H1 (cell line): ENCODE measurements at regions not wholly inside any gene's neighbourhood (a gene's known extent, or its start where the extent isn't known, plus 50 kb on each side); places are given as distances from the start of the nearest gene placed in this dataset.

Source experiments
- BACH1 ChIP-seq: IDR thresholded peaks from 2 replicates; pipeline ENCODE4 v1.6.1; 2012; ENCODE audit warnings: low read length, improper control_type of control experiment
- CTCF ChIP-seq, 3 experiments: IDR thresholded peaks; 1 replicate in 2 of 3; 2 replicates in 1 of 3; pipeline versions ENCODE4 v1.5.1 to v1.6.1; 2011; ENCODE audit warnings: low read length in 3 of 3, mild to moderate bottlenecking in 3 of 3, inconsistent platforms in 2 of 3, low read depth in 1 of 3, moderate library complexity in 1 of 3; ENCODE audit not compliant: insufficient read depth in 1 of 3; ENCODE audit errors: control extremely low read depth in 1 of 3
- EP300 ChIP-seq, 2 experiments: IDR thresholded peaks; 1 replicate in 1 of 2; 2 replicates in 1 of 2; pipeline ENCODE4 v1.6.1; 2011 to 2012; ENCODE audit warnings: low read depth in 2 of 2, low read length in 2 of 2, mild to moderate bottlenecking in 2 of 2, borderline replicate concordance in 1 of 2, inconsistent platforms in 1 of 2, moderate library complexity in 1 of 2
- EZH2 ChIP-seq: fragments of 200-600 bp; sonication (generic); IDR thresholded peaks from 2 replicates; pipeline ENCODE4 v1.7.1; 2012; ENCODE audit warnings: low read depth, mild to moderate bottlenecking, moderate library complexity, low read length, inconsistent platforms; ENCODE audit not compliant: severe bottlenecking
- GABPA ChIP-seq: IDR thresholded peaks from 2 replicates; pipeline ENCODE4 v1.6.1; 2011; ENCODE audit warnings: mild to moderate bottlenecking, low read length, moderate library complexity, borderline replicate concordance; ENCODE audit not compliant: insufficient read depth
- JUND ChIP-seq: IDR thresholded peaks from 2 replicates; pipeline ENCODE4 v1.6.1; 2011; ENCODE audit warnings: mild to moderate bottlenecking, improper control_type of control experiment, low read length
- NRF1 ChIP-seq: IDR thresholded peaks from 2 replicates; pipeline ENCODE4 v1.6.1; 2011; ENCODE audit warnings: mild to moderate bottlenecking, low read depth, low read length, improper control_type of control experiment
- POLR2A ChIP-seq, 2 experiments: IDR thresholded peaks; 1 replicate in 1 of 2; 2 replicates in 1 of 2; pipeline ENCODE4 v1.6.1; 2011; ENCODE audit warnings: low read depth in 2 of 2, low read length in 2 of 2, mild to moderate bottlenecking in 2 of 2; ENCODE audit errors: control extremely low read depth in 1 of 2
- RBBP5 ChIP-seq: IDR thresholded peaks from 2 replicates; pipeline ENCODE4 v1.7.1; 2012; ENCODE audit warnings: low read depth, mild to moderate bottlenecking, inconsistent platforms, low read length, moderate library complexity, borderline replicate concordance
- TCF12 ChIP-seq: IDR thresholded peaks from 2 replicates; pipeline ENCODE4 v1.6.1; 2011; ENCODE audit warnings: low read depth, mild to moderate bottlenecking, low read length

GRCh38 chr9:13332571-13332970, 53.1 kb upstream of the MPDZ start:
- TF ChIP-seq CTCF (IDR thresholded peaks at IDR 0.05; ENCODE audit: control extremely low read depth in 1 of 3, insufficient read depth in 1 of 3, low read depth in 1 of 3, low read length in 3 of 3) (no peak), RBBP5 (no peak), JUND (no peak), GABPA (no peak), POLR2A (IDR thresholded peaks at IDR 0.05; ENCODE audit: control extremely low read depth in 1 of 2, low read depth in 2 of 2, low read length in 2 of 2) (no peak), BACH1 (no peak), NRF1 (no peak), TCF12 (no peak), EZH2 (no peak), EP300 (IDR thresholded peaks at IDR 0.05; ENCODE audit: borderline replicate concordance in 1 of 2, low read depth in 2 of 2, low read length in 2 of 2) (no peak)
